ENCODE measurements at regions not wholly inside any gene's neighbourhood (a gene's known extent, or its start where the extent isn't known, plus 50 kb on each side); places are given as distances from the start of the nearest gene placed in this dataset.

- 46% methylated on average over 11 of the region's 11 CpGs for WGBS
- H3K9me3 ChIP-seq (ENCODE audit: control insufficient read depth in 2 of 2, insufficient read depth in 1 of 2, low read length in 1 of 2) = peaks cover 0 to 20% of the 10 kb centered on the region in 2 donors
Observed at GRCh38 chr6:39999006-39999867, 65.0 kb upstream of the MOCS1 start.

GRCh38 chr6:39998126-39998525 lies 63.9 kb upstream of the MOCS1 start:
- Histone ChIP-seq H3K27me3 (ENCODE audit: control insufficient read depth in 2 of 2, insufficient read depth in 1 of 2, low read length in 1 of 2) (no peaks in the 10 kb centered on the region), H3K27ac (ENCODE audit: low read depth in 1 of 2, low read length in 1 of 2) (no peak overlapping the region), H3K4me1 (ENCODE audit: control insufficient read depth in 2 of 2, insufficient read depth in 2 of 2, low read length in 2 of 2) (no peaks in the 10 kb centered on the region), H3K36me3 (ENCODE audit: control insufficient read depth in 2 of 2, insufficient read depth in 2 of 2, low read length in 1 of 2) (no peaks in the 10 kb centered on the region), H3K4me3 (ENCODE audit: low read length in 2 of 2) (no peak overlapping the region), H3K9me3 (ENCODE audit: control insufficient read depth in 2 of 2, insufficient read depth in 1 of 2, low read length in 1 of 2) (peaks cover 0 to 20% of the 10 kb centered on the region in 2 donors)
- DNase-seq (ENCODE audit: low read depth in 6 of 9, low spot score in 9 of 9) = no peak
- WGBS = 96% methylated on average over 4 of the region's 4 CpGs

More at GRCh38 chr6:39999006-39999867, 65.0 kb upstream of the MOCS1 start:
- Histone ChIP-seq H3K27ac (ENCODE audit: low read depth in 1 of 2, low read length in 1 of 2) (no peak overlapping the region), H3K4me3 (ENCODE audit: low read length in 2 of 2) (no peak overlapping the region), H3K4me1 (ENCODE audit: control insufficient read depth in 2 of 2, insufficient read depth in 2 of 2, low read length in 2 of 2) (no peaks in the 10 kb centered on the region), H3K27me3 (ENCODE audit: control insufficient read depth in 2 of 2, insufficient read depth in 1 of 2, low read length in 1 of 2) (no peaks in the 10 kb centered on the region), H3K36me3 (ENCODE audit: control insufficient read depth in 2 of 2, insufficient read depth in 2 of 2, low read length in 1 of 2) (no peaks in the 10 kb centered on the region)
- no peak for DNase-seq (ENCODE audit: low read depth in 6 of 9, low spot score in 9 of 9)

- Histone ChIP-seq H3K4me3 (ENCODE audit: low read length in 2 of 2) (no peak overlapping the region), H3K27me3 (ENCODE audit: control insufficient read depth in 2 of 2, insufficient read depth in 1 of 2, low read length in 1 of 2) (no peaks in the 10 kb centered on the region), H3K27ac (ENCODE audit: low read depth in 1 of 2, low read length in 1 of 2) (no peak overlapping the region), H3K4me1 (ENCODE audit: control insufficient read depth in 2 of 2, insufficient read depth in 2 of 2, low read length in 2 of 2) (no peaks in the 10 kb centered on the region), H3K36me3 (ENCODE audit: control insufficient read depth in 2 of 2, insufficient read depth in 2 of 2, low read length in 1 of 2) (no peaks in the 10 kb centered on the region), H3K9me3 (ENCODE audit: control insufficient read depth in 2 of 2, insufficient read depth in 1 of 2, low read length in 1 of 2) (peaks cover 2 to 29% of the 10 kb centered on the region in 2 donors)
- DNase-seq (ENCODE audit: low read depth in 6 of 9, low spot score in 9 of 9) = no peak
- WGBS = 93% methylated on average over 8 of the region's 8 CpGs
Observed at GRCh38 chr6:39997101-39997635, 62.9 kb upstream of the MOCS1 start.

- H3K4me1 ChIP-seq (ENCODE audit: control insufficient read depth in 2 of 2, insufficient read depth in 2 of 2, low read length in 2 of 2) = no peaks in the 10 kb centered on the region
- no peak overlapping the region for H3K27ac ChIP-seq (ENCODE audit: low read depth in 1 of 2, low read length in 1 of 2)
- no peaks in the 10 kb centered on the region for H3K36me3 ChIP-seq (ENCODE audit: control insufficient read depth in 2 of 2, insufficient read depth in 2 of 2, low read length in 1 of 2)
- no peak overlapping the region for H3K4me3 ChIP-seq (ENCODE audit: low read length in 2 of 2)
- H3K27me3 ChIP-seq (ENCODE audit: control insufficient read depth in 2 of 2, insufficient read depth in 1 of 2, low read length in 1 of 2) = no peaks in the 10 kb centered on the region
- H3K9me3 ChIP-seq (ENCODE audit: control insufficient read depth in 2 of 2, insufficient read depth in 1 of 2, low read length in 1 of 2) = peaks cover 2 to 29% of the 10 kb centered on the region in 2 donors
- no peak for DNase-seq (ENCODE audit: low read depth in 6 of 9, low spot score in 9 of 9)
- WGBS = 97% methylated on average over 4 of the region's 4 CpGs
Observed at GRCh38 chr6:39995633-39996032, 61.4 kb upstream of the MOCS1 start.

GRCh38 chr6:39992861-39993622 lies 58.8 kb upstream of the MOCS1 start:
- 58% methylated on average over 7 of the region's 7 CpGs for WGBS
- no peak overlapping the region for H3K27ac ChIP-seq (ENCODE audit: low read depth in 1 of 2, low read length in 1 of 2)
- H3K9me3 ChIP-seq (ENCODE audit: control insufficient read depth in 2 of 2, insufficient read depth in 1 of 2, low read length in 1 of 2) = peaks cover 2 to 15% of the 10 kb centered on the region in 2 donors

More at GRCh38 chr6:39992861-39993622, 58.8 kb upstream of the MOCS1 start:
- H3K4me3 ChIP-seq (ENCODE audit: low read length in 2 of 2) = no peak overlapping the region
- H3K36me3 ChIP-seq (ENCODE audit: control insufficient read depth in 2 of 2, insufficient read depth in 2 of 2, low read length in 1 of 2) = no peaks in the 10 kb centered on the region
- H3K27me3 ChIP-seq (ENCODE audit: control insufficient read depth in 2 of 2, insufficient read depth in 1 of 2, low read length in 1 of 2) = no peaks in the 10 kb centered on the region
- H3K4me1 ChIP-seq (ENCODE audit: control insufficient read depth in 2 of 2, insufficient read depth in 2 of 2, low read length in 2 of 2) = no peaks in the 10 kb centered on the region
- no peak for DNase-seq (ENCODE audit: low read depth in 6 of 9, low spot score in 9 of 9)
